HG03460 (cell line): ENCODE measurements at regions not wholly inside any gene's neighbourhood (a gene's known extent, or its start where the extent isn't known, plus 50 kb on each side); places are given as distances from the start of the nearest gene placed in this dataset.
"Not testable (repeated sequence)": the region's sequence is repeated elsewhere in the genome, so short reads cannot be mapped to it uniquely, and the experiment has no call there.

Source experiments
- ATAC-seq: cut with Tn5 transposase; IDR thresholded peaks from one replicate; pipeline ENCODE4 v1.9.1; 2021; ENCODE audit not compliant: unreplicated experiment

- no peak for ATAC-seq
Measured at GRCh38 chr5:13356226-13356625, 588.3 kb downstream of the DNAH5 start.

DNA sequence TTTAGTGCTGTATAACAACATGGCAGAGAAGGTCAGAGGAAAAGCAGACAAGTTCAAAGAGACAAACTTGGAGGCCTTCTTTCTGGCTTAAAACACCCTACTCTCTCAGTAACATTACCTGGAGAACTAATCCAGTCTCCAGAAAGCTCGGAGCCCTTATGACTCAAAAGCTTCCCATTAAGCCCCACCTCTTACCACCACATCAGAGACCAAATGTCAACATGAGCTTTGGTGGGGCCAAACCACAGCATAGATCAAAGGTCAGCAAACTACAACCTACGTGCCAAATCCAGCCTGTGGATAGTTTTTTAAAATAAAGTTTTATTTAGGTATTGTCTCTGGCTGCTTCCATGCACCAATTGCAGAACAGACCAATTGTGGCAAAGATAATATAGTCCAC lies 589.9 kb downstream of the DNAH5 start:
- no peak for ATAC-seq

- no peak for ATAC-seq
Measured at GRCh38 chr5:13350767-13351166, 593.7 kb downstream of the DNAH5 start.

GRCh38 chr5:13348568-13348967 lies 595.9 kb downstream of the DNAH5 start:
- ATAC-seq = no peak

- ATAC-seq = no peak
Measured at GRCh38 chr5:13346401-13346800, 598.1 kb downstream of the DNAH5 start.

- no peak for ATAC-seq
Measured at GRCh38 chr5:13339093-13339492, 605.4 kb downstream of the DNAH5 start.

GRCh38 chr5:13335026-13335425 lies 609.5 kb downstream of the DNAH5 start:
- not testable (repeated sequence) for ATAC-seq

GRCh38 chr5:13331585-13331984 lies 612.9 kb downstream of the DNAH5 start:
- ATAC-seq = no peak

DNA sequence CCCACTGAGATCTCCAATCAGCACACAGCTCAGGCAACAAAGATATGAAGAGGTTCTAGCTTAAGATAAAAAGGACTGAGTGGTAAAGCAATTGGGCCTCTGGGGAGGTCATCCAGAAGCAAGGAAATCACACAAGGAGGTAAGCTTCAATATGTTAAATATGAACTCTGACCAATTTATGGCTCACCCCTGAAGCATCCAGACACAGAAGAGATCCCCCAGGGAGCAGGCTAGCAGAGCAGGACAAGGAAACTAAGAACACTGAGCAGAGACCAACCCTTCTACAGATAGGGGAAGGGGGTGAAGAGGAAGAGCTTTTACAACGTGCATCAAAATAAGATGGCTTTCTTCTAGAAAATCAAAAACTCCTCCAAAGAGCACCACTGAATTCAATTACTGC lies 616.2 kb downstream of the DNAH5 start:
- ATAC-seq = no peak

DNA sequence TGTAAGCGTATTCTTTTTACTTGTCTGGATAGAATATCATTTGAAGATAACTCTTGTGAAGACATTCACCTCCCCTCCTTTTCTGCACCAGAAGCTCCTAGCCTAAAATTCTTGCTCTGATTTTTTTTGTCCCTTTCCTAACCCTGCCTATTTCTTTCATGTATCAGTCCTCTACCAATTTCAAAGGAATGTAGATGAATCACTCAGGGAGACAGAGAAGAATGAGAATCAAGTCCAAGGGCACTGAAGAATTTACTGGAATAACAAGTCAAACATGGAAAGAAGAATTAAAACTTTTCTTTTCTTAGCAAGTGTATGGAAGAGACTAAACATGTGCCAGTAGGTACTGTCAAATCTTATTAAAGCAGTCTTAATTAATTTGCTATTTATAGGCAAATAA lies 618.7 kb downstream of the DNAH5 start:
- no peak for ATAC-seq

- no peak for ATAC-seq
Measured at GRCh38 chr5:13322769-13323168, 621.7 kb downstream of the DNAH5 start.

GRCh38 chr5:13317654-13318053 lies 626.8 kb downstream of the DNAH5 start:
- no peak for ATAC-seq

GRCh38 chr5:13316176-13316575 lies 628.3 kb downstream of the DNAH5 start:
- no peak for ATAC-seq

DNA sequence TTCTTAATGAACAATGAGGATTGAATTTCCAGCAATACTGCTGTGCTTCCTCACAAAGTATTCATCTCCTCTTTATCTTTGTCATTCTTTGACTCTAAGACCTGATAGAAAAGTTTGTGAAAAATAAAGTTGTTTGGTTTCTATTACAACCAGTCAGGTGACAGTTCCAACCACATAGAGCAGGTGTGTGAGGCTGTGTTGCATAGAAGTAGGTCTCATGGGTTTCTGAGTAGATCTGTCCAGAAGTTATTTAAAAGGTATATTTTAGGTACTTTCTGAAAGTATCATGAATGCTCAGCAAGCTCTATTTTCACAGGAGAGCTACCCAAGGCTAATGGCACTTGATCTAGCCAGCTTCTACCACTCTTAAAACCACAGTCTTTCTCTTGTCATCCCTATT lies 637.0 kb downstream of the DNAH5 start:
- no peak for ATAC-seq

- no peak for ATAC-seq
Measured at GRCh38 chr5:13303445-13303844, 641.0 kb downstream of the DNAH5 start.

GRCh38 chr5:13278811-13279210 lies 665.7 kb downstream of the DNAH5 start:
- no peak for ATAC-seq

GRCh38 chr5:13278148-13278547 lies 666.3 kb downstream of the DNAH5 start:
- no peak for ATAC-seq

DNA sequence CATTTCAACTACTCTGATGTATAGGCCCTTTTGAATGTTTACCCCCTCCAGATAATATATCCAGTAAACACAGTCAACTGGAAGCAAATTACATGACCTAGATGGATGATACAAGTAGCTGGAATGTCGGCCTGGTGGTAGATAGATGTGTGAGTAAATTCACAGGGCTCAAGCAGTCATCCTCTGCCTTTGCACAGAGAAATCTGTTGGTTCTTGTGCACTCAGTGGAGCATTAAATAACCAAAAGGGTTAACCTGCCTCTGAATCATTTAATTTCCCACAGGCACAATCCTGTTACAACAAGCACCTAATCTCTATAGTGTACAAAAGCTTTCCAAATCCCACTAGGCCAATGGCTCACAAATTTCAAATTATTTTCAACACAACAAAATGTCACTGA lies 668.3 kb downstream of the DNAH5 start:
- ATAC-seq = no peak

DNA sequence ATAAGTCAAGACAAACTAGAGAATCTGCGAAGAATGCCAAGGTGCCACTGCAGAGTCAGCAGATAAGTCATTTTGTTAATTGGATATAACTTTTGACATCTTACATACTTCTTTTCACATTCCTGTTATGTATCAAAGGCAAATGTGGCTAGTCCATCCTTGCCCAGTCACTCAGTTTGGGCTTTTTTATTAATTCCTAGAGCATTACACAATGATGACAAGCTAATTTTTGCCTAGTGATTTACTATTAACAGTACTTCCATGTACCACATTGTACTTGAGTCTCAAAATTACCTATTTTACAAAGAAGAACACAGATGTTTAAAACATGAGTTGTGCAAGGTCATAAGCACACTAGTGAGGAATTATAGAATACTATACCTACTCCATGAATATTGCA lies 680.8 kb downstream of the DNAH5 start:
- no peak for ATAC-seq

DNA sequence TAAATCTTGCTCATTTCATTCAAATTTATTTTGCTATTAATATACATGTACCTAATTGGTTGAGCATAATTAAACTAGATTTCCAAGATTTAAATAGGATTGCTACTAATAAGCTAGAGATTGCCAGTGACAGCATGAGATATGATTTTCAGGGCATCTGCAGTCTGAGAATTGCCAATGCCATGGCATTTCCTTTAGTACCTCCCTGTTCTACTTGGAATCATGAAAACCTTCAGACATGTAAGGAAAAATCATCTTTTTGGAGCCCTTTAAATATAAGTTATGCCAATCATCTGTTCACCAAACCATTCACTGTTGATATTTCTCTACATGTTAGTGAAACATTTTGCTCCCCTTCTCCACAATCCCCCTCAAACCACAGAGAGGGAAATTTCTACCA lies 691.4 kb downstream of the DNAH5 start:
- ATAC-seq = no peak

DNA sequence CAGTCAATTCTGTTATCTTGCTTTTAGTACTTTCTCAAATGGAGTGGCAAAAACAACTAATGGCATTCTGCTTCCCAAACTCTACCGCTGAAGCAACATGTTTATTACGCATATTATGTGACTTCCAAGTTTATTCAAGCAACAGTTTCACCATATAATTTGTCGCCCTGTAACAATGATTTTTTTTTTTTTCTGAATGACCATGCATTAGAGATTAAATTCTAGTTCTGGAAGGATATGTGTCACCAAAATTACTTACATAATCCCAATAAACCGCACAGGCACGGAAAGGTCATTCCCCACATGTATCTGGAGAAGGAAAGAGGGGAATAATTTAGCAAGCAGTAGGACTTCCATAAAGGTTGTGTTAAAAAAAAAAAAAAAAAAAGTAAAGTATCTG lies 691.8 kb downstream of the DNAH5 start:
- ATAC-seq = no peak

GRCh38 chr5:13251623-13252376 lies 692.7 kb downstream of the DNAH5 start:
- no peak for ATAC-seq
